Posterior cingulate gyrus (tissue), 11 donors: ENCODE measurements at regions not wholly inside any gene's neighbourhood (a gene's known extent, or its start where the extent isn't known, plus 50 kb on each side); places are given as distances from the start of the nearest gene placed in this dataset.

Experiments used
- DNase-seq, 10 donors: peaks; one replicate each; pipeline versions ENCODE4 v3.0.0 to v3.0.0-alpha.2; 2020 to 2021; ENCODE audit warnings: mixed read lengths in 3 of 10
- intact Hi-C: fragments of 100-400 bp; cut with DNase I; formaldehyde crosslinking; loops from one replicate; pipeline ENCODE4 v1.15.1; 2023

- no peak for DNase-seq
- intact Hi-C loops = no loop called here
Measured at GRCh38 chr12:74899031-74899829, 310.4 kb downstream of the KCNC2 start.

- intact Hi-C loops = no loop called here
- no peak for DNase-seq
Measured at GRCh38 chr12:74900232-74900631, 309.4 kb downstream of the KCNC2 start.

- no peak for DNase-seq
- intact Hi-C loops = no loop called here
Measured at GRCh38 chr12:74903522-74903921, 306.1 kb downstream of the KCNC2 start.

DNA sequence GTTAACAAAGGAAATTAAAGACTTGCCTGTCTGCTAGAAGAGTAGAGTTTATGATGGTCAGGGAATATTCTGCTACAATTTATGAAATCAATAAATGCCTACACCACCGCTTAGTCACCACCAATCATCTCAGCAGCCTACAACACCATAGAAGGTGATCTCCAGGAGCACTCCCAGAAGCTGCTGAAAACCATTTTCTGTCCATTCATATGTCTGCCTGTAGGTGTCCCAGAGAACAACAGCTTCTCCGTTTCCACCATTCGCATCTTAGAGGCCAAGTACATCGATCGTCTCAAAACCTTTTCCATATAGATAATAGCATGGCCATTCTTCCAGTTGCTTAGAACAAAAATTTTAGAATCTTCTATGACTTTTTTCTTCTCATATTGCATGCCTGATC, 303.4 kb downstream of the KCNC2 start:
- intact Hi-C loops = no loop called here

GRCh38 chr12:74910831-74911230, 298.8 kb downstream of the KCNC2 start:
- DNase-seq = no peak

More for the DNA sequence above, 303.4 kb downstream of the KCNC2 start:
- no peak for DNase-seq

GRCh38 chr12:74914378-74914777, 295.3 kb downstream of the KCNC2 start:
- DNase-seq = no peak
- intact Hi-C loops = no loop called here

More at GRCh38 chr12:74910831-74911230, 298.8 kb downstream of the KCNC2 start:
- intact Hi-C loops = no loop called here

GRCh38 chr12:74915718-74916117, 293.9 kb downstream of the KCNC2 start:
- intact Hi-C loops = no loop called here
- DNase-seq = no peak

DNA sequence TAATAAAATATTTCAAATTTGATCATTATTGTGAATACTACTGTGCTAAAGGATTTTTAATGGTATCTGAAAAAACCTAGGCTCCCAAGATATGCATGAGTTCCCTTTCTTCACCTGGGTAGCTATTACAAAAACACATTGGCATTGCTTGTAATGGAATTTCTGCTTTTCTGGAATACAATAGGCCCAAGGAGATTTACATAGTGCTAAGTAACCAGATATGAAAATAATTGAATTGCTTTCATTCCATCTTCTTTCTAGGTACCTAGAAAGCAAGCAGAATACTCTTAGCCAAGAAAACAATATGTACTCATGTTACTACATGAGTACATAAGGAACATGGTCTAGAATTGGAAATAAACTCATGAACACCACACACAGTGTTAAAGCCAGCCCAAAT, 291.9 kb downstream of the KCNC2 start:
- DNase-seq = no peak
- intact Hi-C loops = no loop called here

GRCh38 chr12:74918291-74918690, 291.3 kb downstream of the KCNC2 start:
- intact Hi-C loops = no loop called here
- no peak for DNase-seq

GRCh38 chr12:74922117-74922516, 287.5 kb downstream of the KCNC2 start:
- peak in 1 of 10 donors; percentile 21 for DNase-seq

GRCh38 chr12:74922642-74923041, 287.0 kb downstream of the KCNC2 start:
- peak in 1 of 10 donors; percentile 57 for DNase-seq
- intact Hi-C loops = no loop called here

More at GRCh38 chr12:74922117-74922516, 287.5 kb downstream of the KCNC2 start:
- intact Hi-C loops = no loop called here

- no peak for DNase-seq
- intact Hi-C loops = no loop called here
Measured at GRCh38 chr12:74941670-74942069, 268.0 kb downstream of the KCNC2 start.

- DNase-seq = no peak
Measured at GRCh38 chr12:74945771-74946198, 263.9 kb downstream of the KCNC2 start.

GRCh38 chr12:74953697-74954096, 255.9 kb downstream of the KCNC2 start:
- intact Hi-C loops = no loop called here
- DNase-seq = no peak

More at GRCh38 chr12:74945771-74946198, 263.9 kb downstream of the KCNC2 start:
- intact Hi-C loops = no loop called here

- DNase-seq = no peak
- intact Hi-C loops = no loop called here
Measured at GRCh38 chr12:74957231-74957630, 252.4 kb downstream of the KCNC2 start.

DNA sequence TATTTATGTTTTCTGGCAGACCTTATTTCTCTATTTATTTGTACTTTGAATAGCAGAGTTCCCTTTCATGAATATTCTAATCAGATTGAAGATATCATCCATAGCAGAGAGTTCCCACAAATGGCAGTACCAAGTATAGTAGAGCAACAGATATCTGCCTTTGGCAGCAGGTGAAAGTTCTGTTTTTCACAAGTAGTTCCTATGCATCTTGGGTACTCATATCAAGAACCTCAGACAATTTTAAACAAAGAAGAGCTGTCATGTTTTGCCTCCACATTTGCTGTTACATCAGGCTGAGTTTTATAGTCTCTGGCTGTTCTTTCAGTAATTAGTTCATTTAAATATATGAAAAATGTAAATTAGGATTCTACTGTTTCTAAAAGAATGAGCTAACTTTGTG, 252.0 kb downstream of the KCNC2 start:
- intact Hi-C loops = no loop called here
- DNase-seq = no peak

GRCh38 chr12:74959657-74960056, 250.0 kb downstream of the KCNC2 start:
- intact Hi-C loops = no loop called here

GRCh38 chr12:74963304-74963703, 246.3 kb downstream of the KCNC2 start:
- intact Hi-C loops = no loop called here
- DNase-seq = no peak

More at GRCh38 chr12:74959657-74960056, 250.0 kb downstream of the KCNC2 start:
- no peak for DNase-seq

DNA sequence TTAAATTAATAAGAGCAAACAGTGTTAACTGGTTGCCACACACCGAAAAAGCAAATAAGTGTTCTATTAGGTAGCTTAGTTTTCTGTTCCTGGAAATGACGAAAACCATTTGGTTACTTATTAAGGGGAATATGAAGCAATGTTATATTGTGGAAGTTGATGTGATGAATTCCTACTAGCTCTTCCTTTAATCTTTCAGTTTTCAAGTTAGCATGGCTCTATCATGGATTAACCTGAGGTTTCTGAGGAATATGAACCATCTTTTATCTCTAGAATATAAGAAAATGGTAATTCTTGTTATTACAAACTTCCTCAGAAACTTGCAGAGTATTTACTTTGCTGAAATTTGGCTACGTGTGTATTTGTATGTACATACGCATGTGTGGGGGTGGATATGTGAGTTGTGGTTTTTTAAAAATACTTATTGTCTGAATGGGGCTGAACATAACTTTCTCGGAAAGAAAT, 245.7 kb downstream of the KCNC2 start:
- no peak for DNase-seq
- intact Hi-C loops = no loop called here

- intact Hi-C loops = no loop called here
- no peak for DNase-seq
Measured at GRCh38 chr12:74964390-74964789, 245.2 kb downstream of the KCNC2 start.

GRCh38 chr12:74971201-74971600, 238.4 kb downstream of the KCNC2 start:
- intact Hi-C loops = no loop called here
- DNase-seq = no peak

GRCh38 chr12:74977832-74978481, 231.7 kb downstream of the KCNC2 start:
- no peak for DNase-seq
- intact Hi-C loops = no loop called here
